ENCODE measurements at regions not wholly inside any gene's neighbourhood (a gene's known extent, or its start where the extent isn't known, plus 50 kb on each side); places are given as distances from the start of the nearest gene placed in this dataset.

DNA sequence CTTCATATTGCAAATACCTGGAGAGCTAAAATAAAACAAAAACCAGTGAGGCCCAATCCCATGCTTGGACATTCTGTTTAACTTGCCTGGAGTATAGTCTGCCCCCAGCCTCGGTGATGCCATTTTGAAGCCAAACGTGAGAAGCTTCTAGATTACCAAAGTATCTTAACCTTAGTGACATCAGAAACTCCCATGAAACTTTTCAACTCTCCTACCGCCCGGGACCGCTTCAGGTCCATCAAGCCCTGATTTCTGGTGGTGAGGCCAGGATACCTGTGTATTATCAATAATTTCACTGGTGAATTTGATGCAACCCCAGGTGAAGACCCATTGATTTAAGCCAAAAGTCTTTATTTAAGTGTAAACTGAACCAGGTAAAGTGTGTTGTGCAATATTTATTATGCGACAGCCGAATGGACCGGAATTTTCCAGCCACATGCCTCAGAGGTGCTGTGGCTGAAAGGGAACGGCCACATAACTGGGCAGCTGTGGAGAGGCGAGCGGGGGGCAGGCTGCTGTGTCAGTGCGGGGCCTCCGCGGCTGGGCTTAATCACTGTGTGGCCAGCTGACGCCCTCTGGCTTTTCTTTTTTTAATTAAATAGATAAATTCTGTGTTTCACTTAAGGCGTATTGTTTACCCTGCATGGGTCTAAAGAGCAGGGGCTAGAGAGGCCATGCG lies 385.5 kb upstream of the B3GAT1 start:
- TF ChIP-seq, protein P1, sequence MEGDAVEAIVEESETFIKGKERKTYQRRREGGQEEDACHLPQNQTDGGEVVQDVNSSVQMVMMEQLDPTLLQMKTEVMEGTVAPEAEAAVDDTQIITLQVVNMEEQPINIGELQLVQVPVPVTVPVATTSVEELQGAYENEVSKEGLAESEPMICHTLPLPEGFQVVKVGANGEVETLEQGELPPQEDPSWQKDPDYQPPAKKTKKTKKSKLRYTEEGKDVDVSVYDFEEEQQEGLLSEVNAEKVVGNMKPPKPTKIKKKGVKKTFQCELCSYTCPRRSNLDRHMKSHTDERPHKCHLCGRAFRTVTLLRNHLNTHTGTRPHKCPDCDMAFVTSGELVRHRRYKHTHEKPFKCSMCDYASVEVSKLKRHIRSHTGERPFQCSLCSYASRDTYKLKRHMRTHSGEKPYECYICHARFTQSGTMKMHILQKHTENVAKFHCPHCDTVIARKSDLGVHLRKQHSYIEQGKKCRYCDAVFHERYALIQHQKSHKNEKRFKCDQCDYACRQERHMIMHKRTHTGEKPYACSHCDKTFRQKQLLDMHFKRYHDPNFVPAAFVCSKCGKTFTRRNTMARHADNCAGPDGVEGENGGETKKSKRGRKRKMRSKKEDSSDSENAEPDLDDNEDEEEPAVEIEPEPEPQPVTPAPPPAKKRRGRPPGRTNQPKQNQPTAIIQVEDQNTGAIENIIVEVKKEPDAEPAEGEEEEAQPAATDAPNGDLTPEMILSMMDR (IDR thresholded peaks at IDR 0.05), result no peak
- TF ChIP-seq EZH2 (IDR thresholded peaks at IDR 0.05; ENCODE audit: borderline replicate concordance, insufficient read depth, low read depth, low read length, poor library complexity, severe bottlenecking), result no peak
